C4-2B (cell line): ENCODE measurements at regions not wholly inside any gene's neighbourhood (a gene's known extent, or its start where the extent isn't known, plus 50 kb on each side); places are given as distances from the start of the nearest gene placed in this dataset.

Source experiments
- ZFX ChIP-seq: fragments of 450-650 bp; IDR thresholded peaks from 2 replicates; pipeline ENCODE4 v1.6.1; 2017
- TF ChIP-seq, protein P1 (sequence below): fragments of 450-650 bp; conservative IDR thresholded peaks from 2 replicates; pipeline ENCODE4 v1.5.1; 2017; ENCODE audit warnings: mild to moderate bottlenecking

DNA sequence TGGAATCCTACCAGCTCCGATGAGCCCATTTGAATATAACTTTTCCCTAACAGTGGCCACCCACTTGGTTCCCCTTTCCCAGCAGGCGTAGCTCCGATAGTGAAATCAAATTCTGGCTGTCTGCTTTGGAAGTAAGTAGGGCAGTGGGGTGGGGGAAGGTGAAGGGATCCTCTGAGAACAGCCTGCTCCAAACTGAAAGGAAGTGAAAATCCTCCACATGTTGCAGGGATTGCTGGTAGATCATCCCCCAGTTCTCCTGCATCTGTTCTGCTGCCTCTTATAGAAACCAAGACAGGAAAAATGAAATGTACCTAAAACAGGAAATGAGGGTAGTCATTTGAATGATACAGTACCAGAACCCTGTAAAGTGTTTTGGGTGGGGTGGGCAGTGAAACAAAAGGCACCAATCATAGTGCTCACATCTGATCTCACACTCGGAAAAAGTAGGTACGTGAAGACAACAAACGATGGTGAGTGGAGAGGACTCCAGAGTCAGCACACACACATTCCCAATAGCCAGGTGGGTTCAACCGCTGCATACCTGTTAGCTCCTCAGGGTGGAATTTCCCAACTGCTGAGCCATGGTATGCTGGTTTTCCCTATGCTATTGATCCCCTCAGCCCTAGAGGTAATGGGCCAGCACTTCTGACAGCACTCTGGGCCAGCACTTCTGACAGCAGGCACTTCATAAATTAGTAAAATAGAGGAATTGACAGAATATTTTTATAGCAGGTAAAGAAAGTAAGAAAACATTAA lies 304.9 kb upstream of the ADAMTS9 start:
- TF ChIP-seq, protein P1, sequence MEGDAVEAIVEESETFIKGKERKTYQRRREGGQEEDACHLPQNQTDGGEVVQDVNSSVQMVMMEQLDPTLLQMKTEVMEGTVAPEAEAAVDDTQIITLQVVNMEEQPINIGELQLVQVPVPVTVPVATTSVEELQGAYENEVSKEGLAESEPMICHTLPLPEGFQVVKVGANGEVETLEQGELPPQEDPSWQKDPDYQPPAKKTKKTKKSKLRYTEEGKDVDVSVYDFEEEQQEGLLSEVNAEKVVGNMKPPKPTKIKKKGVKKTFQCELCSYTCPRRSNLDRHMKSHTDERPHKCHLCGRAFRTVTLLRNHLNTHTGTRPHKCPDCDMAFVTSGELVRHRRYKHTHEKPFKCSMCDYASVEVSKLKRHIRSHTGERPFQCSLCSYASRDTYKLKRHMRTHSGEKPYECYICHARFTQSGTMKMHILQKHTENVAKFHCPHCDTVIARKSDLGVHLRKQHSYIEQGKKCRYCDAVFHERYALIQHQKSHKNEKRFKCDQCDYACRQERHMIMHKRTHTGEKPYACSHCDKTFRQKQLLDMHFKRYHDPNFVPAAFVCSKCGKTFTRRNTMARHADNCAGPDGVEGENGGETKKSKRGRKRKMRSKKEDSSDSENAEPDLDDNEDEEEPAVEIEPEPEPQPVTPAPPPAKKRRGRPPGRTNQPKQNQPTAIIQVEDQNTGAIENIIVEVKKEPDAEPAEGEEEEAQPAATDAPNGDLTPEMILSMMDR = no peak
- no peak for TF ChIP-seq ZFX
